HepG2 (cell line): ENCODE measurements at regions not wholly inside any gene's neighbourhood (a gene's known extent, or its start where the extent isn't known, plus 50 kb on each side); places are given as distances from the start of the nearest gene placed in this dataset.

Experiments
- HOMEZ ChIP-seq: IDR thresholded peaks from 2 replicates; pipeline ENCODE4 v1.6.1; 2016; ENCODE audit warnings: low read depth
- KAT2B ChIP-seq: fragments of 150-350 bp; IDR thresholded peaks from 2 replicates; pipeline ENCODE4 v1.6.1; 2014; ENCODE audit warnings: low read depth, low read length, borderline replicate concordance
- PAXIP1 ChIP-seq: sonication (generic); formaldehyde crosslinking; conservative IDR thresholded peaks from 2 replicates; pipeline ENCODE4 v1.4.0; 2020; ENCODE audit warnings: mild to moderate bottlenecking, missing genetic modification reagents, moderate library complexity
- RFX3 ChIP-seq: IDR thresholded peaks from 2 replicates; pipeline ENCODE4 v1.6.1; 2016; ENCODE audit warnings: missing biosample characterization, missing genetic modification reagents
- SRF ChIP-seq: IDR thresholded peaks from 2 replicates; pipeline ENCODE4 v1.6.1; 2011; ENCODE audit warnings: mild to moderate bottlenecking, low read depth, low read length, moderate library complexity
- TRIM22 ChIP-seq: fragments of 450-650 bp; IDR thresholded peaks from 2 replicates; pipeline ENCODE4 v1.6.1; 2017
- ZBTB7A ChIP-seq: sonication (generic); formaldehyde crosslinking; IDR thresholded peaks from 2 replicates; pipeline ENCODE4 v1.8.0; 2022; ENCODE audit warnings: mild to moderate bottlenecking, missing genetic modification reagents
- ZFP37 ChIP-seq: sonication (generic); formaldehyde crosslinking; IDR thresholded peaks from 2 replicates; pipeline ENCODE4 v1.4.0; 2020; ENCODE audit warnings: missing genetic modification reagents, borderline replicate concordance
- ZNF556 ChIP-seq: sonication (generic); formaldehyde crosslinking; IDR thresholded peaks from 2 replicates; pipeline ENCODE4 v1.4.0; 2020; ENCODE audit warnings: mild to moderate bottlenecking, missing genetic modification reagents, borderline replicate concordance
- ZNF605 ChIP-seq: sonication (generic); formaldehyde crosslinking; IDR thresholded peaks from 2 replicates; pipeline ENCODE4 v1.8.0; 2022; ENCODE audit warnings: mild to moderate bottlenecking, missing genetic modification reagents

GRCh38 chr12:87169010-87169409 lies 860.2 kb downstream of the C12orf50 start (continued):
- TF ChIP-seq TRIM22 (no peak), ZFP37 (CRISPR knock-in tag) (no peak), HOMEZ (CRISPR knock-in tag) (no peak), SRF (no peak), RFX3 (CRISPR knock-in tag) (no peak), ZBTB7A (CRISPR knock-in tag) (no peak), KAT2B (no peak), ZNF605 (no peak), PAXIP1 (CRISPR knock-in tag) (no peak), ZNF556 (no peak)
